ENCODE measurements at regions not wholly inside any gene's neighbourhood (a gene's known extent, or its start where the extent isn't known, plus 50 kb on each side); places are given as distances from the start of the nearest gene placed in this dataset.

DNA sequence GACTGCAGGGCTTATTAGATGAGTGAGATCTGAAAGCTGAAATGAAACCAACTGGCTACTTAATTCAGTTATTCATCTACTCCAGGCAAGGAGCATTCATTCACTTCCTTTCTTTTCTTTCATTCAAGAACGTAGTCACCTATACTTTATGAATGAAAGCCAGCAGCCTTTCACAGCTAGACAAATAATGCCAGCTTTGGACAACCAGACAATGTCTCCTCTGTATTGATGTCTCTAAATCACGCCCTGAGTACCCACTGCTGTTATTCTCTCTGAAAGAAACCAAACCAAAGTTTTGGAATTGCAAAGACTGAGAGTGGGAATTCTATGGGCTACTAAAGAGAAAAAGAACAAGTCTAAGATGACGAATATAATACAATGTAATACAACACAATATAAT is 121.2 kb upstream of the PTPN3 start:
- CTCF ChIA-PET: no interaction called here
- dilution Hi-C loops (cut with HindIII; ENCODE audit: low sequenced_read_pairs, unreplicated experiment): no loop called here
- Histone ChIP-seq H2AK9ac (replicated peaks; ENCODE audit: low read depth, low read length, poor library complexity) (no peak overlapping the region), H4K8ac (ENCODE audit: low read depth in 2 of 2, low read length in 2 of 2) (no peak overlapping the region), H3K4me3 (ENCODE audit: insufficient read depth, low read depth, low read length) (no peak overlapping the region), H3K9ac (ENCODE audit: low read depth, low read length) (no peak overlapping the region), H3K36me3 (ENCODE audit: control insufficient read depth, insufficient read depth, low read length) (no peaks in the 10 kb centered on the region), H2BK5ac (ENCODE audit: low read depth, low read length, poor library complexity, severe bottlenecking) (no peak overlapping the region), H2AK5ac (ENCODE audit: low read depth, low read length) (no peak overlapping the region), H4K20me1 (ENCODE audit: insufficient read depth, low read length) (no peaks in the 10 kb centered on the region), H3K4ac (ENCODE audit: low read depth, low read length) (no peak overlapping the region), H3K23ac (ENCODE audit: low read depth, low read length) (no peak overlapping the region), H3K14ac (replicated peaks; ENCODE audit: low read depth, low read length) (no peak overlapping the region), H3K9me3 (ENCODE audit: control insufficient read depth, insufficient read depth, low read length) (peaks cover 4% of the 10 kb centered on the region), H4K91ac (ENCODE audit: insufficient read depth, low read depth, low read length) (no peak overlapping the region), H3K4me1 (ENCODE audit: control insufficient read depth, insufficient read depth, low read length) (no peaks in the 10 kb centered on the region), H4K5ac (ENCODE audit: low read depth, low read length) (no peak overlapping the region), H2BK120ac (ENCODE audit: low read depth, low read length) (no peak overlapping the region), H2BK15ac (ENCODE audit: low read depth, low read length) (no peak overlapping the region), H3K56ac (ENCODE audit: extremely low read depth, insufficient read depth, low read length) (no peak overlapping the region), H3K27me3 (ENCODE audit: control insufficient read depth, insufficient read depth, low read length) (peaks cover 10% of the 10 kb centered on the region), H3K27ac (ENCODE audit: insufficient read depth, low read length) (no peak overlapping the region), H3K4me2 (ENCODE audit: low read depth, low read length) (no peak overlapping the region), H3K18ac (ENCODE audit: low read depth, low read length) (no peak overlapping the region), H3K9me1 (ENCODE audit: insufficient read depth, low read length) (no peaks in the 10 kb centered on the region), H2BK20ac (ENCODE audit: low read depth, low read length) (no peak overlapping the region), H3K79me1 (ENCODE audit: low read depth in 1 of 2, low read length in 2 of 2) (no peaks in the 10 kb centered on the region), H2AFZ (replicated peaks; ENCODE audit: low read length, poor library complexity) (no peak overlapping the region)
- ATAC-seq (ENCODE audit: low read depth) (no peak), DNase-seq (no peak)
- no peak for TF ChIP-seq POLR2A (IDR thresholded peaks at IDR 0.05; ENCODE audit: low read depth, low read length)
- TF ChIP-seq BHLHE40 (IDR thresholded peaks at IDR 0.05; ENCODE audit: low read depth, low read length): no peak
- TF ChIP-seq, protein P1, sequence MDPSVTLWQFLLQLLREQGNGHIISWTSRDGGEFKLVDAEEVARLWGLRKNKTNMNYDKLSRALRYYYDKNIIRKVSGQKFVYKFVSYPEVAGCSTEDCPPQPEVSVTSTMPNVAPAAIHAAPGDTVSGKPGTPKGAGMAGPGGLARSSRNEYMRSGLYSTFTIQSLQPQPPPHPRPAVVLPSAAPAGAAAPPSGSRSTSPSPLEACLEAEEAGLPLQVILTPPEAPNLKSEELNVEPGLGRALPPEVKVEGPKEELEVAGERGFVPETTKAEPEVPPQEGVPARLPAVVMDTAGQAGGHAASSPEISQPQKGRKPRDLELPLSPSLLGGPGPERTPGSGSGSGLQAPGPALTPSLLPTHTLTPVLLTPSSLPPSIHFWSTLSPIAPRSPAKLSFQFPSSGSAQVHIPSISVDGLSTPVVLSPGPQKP (IDR thresholded peaks at IDR 0.05; ENCODE audit: borderline replicate concordance, low read depth, low read length): no peak
- TF ChIP-seq, protein P2, sequence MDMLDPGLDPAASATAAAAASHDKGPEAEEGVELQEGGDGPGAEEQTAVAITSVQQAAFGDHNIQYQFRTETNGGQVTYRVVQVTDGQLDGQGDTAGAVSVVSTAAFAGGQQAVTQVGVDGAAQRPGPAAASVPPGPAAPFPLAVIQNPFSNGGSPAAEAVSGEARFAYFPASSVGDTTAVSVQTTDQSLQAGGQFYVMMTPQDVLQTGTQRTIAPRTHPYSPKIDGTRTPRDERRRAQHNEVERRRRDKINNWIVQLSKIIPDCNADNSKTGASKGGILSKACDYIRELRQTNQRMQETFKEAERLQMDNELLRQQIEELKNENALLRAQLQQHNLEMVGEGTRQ (IDR thresholded peaks at IDR 0.05; ENCODE audit: low read depth, low read length): no peak
- no peak for TF ChIP-seq CHD1 (IDR thresholded peaks at IDR 0.05; ENCODE audit: low read depth, low read length)
- TF ChIP-seq NFE2L2 (IDR thresholded peaks at IDR 0.05; ENCODE audit: low read depth, low read length): no peak
- no peak for TF ChIP-seq RCOR1 (IDR thresholded peaks at IDR 0.05; ENCODE audit: insufficient replicate concordance, low read length)
- TF ChIP-seq CEBPB (IDR thresholded peaks at IDR 0.05; ENCODE audit: low read depth, low read length): no peak
- no peak for TF ChIP-seq MXI1 (IDR thresholded peaks at IDR 0.05; ENCODE audit: borderline replicate concordance, low read depth, low read length)
- TF ChIP-seq RAD21 (IDR thresholded peaks at IDR 0.05; ENCODE audit: low read length): no peak
- TF ChIP-seq MAFK (IDR thresholded peaks at IDR 0.05; ENCODE audit: low read depth, low read length): no peak
- TF ChIP-seq RFX5 (IDR thresholded peaks at IDR 0.05; ENCODE audit: low read depth, low read length): no peak
- no peak for TF ChIP-seq MAZ (IDR thresholded peaks at IDR 0.05; ENCODE audit: borderline replicate concordance, low read depth, low read length)
- TF ChIP-seq FOS (IDR thresholded peaks at IDR 0.05; ENCODE audit: low read depth, low read length): no peak
- TF ChIP-seq SMC3 (IDR thresholded peaks at IDR 0.05; ENCODE audit: low read depth, low read length): no peak
- no peak for TF ChIP-seq CTCF (conservative IDR thresholded peaks at IDR 0.05; ENCODE audit: low read depth, low read length)
- in situ Hi-C loops (cut with MboI; ENCODE audit: low sequenced_read_pairs): no loop called here
- WGBS, 2 experiments (ENCODE audit: extremely low coverage in 2 of 2, insufficient read length in 1 of 2): no CpG with 5 or more reads among the region's 3 CpGs
- BruUV-seq (replicated peaks): no TSS peak
- intact Hi-C loops (cut with micrococcal nuclease): no loop called here
- POLR2A ChIA-PET (ENCODE audit: unreplicated experiment): no interaction called here

All from IMR-90 (cell line).